ENCODE measurements at regions not wholly inside any gene's neighbourhood (a gene's known extent, or its start where the extent isn't known, plus 50 kb on each side); places are given as distances from the start of the nearest gene placed in this dataset.

DNA sequence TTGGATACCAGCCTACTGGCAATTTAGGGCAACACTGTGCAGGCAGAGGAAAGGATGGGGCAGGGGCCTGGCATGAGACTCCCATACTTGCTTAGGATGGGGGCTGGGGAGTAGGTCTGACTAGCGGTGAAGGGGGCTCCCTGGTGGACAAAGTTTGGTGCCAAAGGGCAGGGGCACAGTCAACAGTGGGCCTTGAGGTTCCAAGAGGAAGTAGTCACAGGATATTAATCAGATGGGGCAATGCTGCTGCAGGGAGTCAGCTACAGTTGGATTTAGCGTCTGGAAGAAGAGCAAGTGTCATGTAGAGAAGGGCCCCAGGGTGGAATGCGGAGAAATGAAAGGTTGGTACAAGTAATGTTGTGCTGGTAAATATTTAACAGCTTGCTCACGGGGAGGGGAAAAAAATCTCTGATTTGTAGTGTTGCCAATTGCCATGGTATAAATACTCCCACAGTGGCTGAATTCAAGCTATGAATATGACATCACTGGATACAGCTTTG, 139.4 kb downstream of the PJA1 start:
- H3K9me3 ChIP-seq (ENCODE audit: control insufficient read depth, insufficient read depth, low read depth, low read length), result no peaks in the 10 kb centered on the region
- no peak overlapping the region for H3K4me3 ChIP-seq (ENCODE audit: low read depth, low read length)
- CTCF ChIA-PET, result interaction anchor here (0.6 to 1.1 kb wide), 2 partner anchors 198 to 432 kb away, joined by 3 read pairs; no protein-coding TSS in a partner anchor
- TF ChIP-seq ZNF112 (tag by site-specific recombination; IDR thresholded peaks at IDR 0.05), result peak; percentile 69
- no peak for TF ChIP-seq SP7 (tag by site-specific recombination; IDR thresholded peaks at IDR 0.05)
- TF ChIP-seq, protein P1, sequence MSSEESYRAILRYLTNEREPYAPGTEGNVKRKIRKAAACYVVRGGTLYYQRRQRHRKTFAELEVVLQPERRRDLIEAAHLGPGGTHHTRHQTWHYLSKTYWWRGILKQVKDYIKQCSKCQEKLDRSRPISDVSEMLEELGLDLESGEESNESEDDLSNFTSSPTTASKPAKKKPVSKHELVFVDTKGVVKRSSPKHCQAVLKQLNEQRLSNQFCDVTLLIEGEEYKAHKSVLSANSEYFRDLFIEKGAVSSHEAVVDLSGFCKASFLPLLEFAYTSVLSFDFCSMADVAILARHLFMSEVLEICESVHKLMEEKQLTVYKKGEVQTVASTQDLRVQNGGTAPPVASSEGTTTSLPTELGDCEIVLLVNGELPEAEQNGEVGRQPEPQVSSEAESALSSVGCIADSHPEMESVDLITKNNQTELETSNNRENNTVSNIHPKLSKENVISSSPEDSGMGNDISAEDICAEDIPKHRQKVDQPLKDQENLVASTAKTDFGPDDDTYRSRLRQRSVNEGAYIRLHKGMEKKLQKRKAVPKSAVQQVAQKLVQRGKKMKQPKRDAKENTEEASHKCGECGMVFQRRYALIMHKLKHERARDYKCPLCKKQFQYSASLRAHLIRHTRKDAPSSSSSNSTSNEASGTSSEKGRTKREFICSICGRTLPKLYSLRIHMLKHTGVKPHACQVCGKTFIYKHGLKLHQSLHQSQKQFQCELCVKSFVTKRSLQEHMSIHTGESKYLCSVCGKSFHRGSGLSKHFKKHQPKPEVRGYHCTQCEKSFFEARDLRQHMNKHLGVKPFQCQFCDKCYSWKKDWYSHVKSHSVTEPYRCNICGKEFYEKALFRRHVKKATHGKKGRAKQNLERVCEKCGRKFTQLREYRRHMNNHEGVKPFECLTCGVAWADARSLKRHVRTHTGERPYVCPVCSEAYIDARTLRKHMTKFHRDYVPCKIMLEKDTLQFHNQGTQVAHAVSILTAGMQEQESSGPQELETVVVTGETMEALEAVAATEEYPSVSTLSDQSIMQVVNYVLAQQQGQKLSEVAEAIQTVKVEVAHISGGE (tag by site-specific recombination; conservative IDR thresholded peaks at IDR 0.05; ENCODE audit: low read depth), result no peak
- no peak for TF ChIP-seq ZNF549 (tag by site-specific recombination; IDR thresholded peaks at IDR 0.05)
- no peaks in the 10 kb centered on the region for H3K4me1 ChIP-seq (ENCODE audit: control insufficient read depth, insufficient read depth, low read length)
- H3K36me3 ChIP-seq (ENCODE audit: control insufficient read depth in 2 of 2, insufficient read depth in 1 of 2, low read length in 2 of 2), result no peaks in the 10 kb centered on the region
- no peak overlapping the region for H3K27ac ChIP-seq (ENCODE audit: extremely low read depth, low read depth, low read length)
- POLR2A ChIA-PET, result interaction anchor here (1.0 kb wide), 1 partner anchor 197 kb away, joined by 3 read pairs; the partner anchor contains the start of gene EFNB1

DNA sequence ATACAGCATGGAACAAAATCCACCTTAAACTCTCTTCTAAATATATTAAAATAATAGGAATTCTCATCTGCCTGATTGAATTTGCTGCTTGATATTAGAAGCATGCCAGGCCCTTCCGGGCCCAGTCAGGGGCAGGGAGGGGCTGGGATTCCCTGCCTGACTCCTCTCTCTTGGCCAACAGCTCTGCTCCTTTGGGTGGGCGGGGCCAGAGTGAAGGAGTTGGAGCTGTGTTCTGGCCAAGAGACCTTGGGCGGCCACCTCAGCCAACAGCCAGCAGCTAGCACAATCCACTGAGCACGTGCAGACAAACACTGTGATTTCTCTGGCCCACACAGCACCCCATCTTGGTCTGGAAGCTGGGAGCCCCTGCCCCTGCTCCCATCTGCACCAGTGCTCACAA, 140.3 kb downstream of the PJA1 start:
- POLR2A ChIA-PET, result interaction anchor here (1.0 kb wide), 1 partner anchor 196 kb away, joined by 3 read pairs; the partner anchor contains the start of gene EFNB1
- no peak overlapping the region for H3K27ac ChIP-seq (ENCODE audit: extremely low read depth, low read depth, low read length)
- H3K4me3 ChIP-seq (ENCODE audit: low read depth, low read length), result no peak overlapping the region
- no peaks in the 10 kb centered on the region for H3K4me1 ChIP-seq (ENCODE audit: control insufficient read depth, insufficient read depth, low read length)
- CTCF ChIA-PET, result interaction anchor here (1.1 kb wide), 1 partner anchor 197 kb away, joined by 3 read pairs; no protein-coding TSS in a partner anchor
- H3K9me3 ChIP-seq (ENCODE audit: control insufficient read depth, insufficient read depth, low read depth, low read length), result no peaks in the 10 kb centered on the region
- H3K36me3 ChIP-seq (ENCODE audit: control insufficient read depth in 2 of 2, insufficient read depth in 1 of 2, low read length in 2 of 2), result no peaks in the 10 kb centered on the region
- TF ChIP-seq ZNF140 (tag by site-specific recombination; IDR thresholded peaks at IDR 0.05) (no peak), ZNF558 (tag by site-specific recombination; IDR thresholded peaks at IDR 0.05) (no peak), SP7 (tag by site-specific recombination; IDR thresholded peaks at IDR 0.05) (no peak), ZNF544 (tag by site-specific recombination; IDR thresholded peaks at IDR 0.05) (no peak), ZNF626 (tag by site-specific recombination; IDR thresholded peaks at IDR 0.05) (no peak), ZNF837 (tag by site-specific recombination; IDR thresholded peaks at IDR 0.05) (no peak), ZNF433 (tag by site-specific recombination; IDR thresholded peaks at IDR 0.05; ENCODE audit: low read depth) (no peak), SCRT2 (tag by site-specific recombination; IDR thresholded peaks at IDR 0.05) (no peak), ZNF677 (tag by site-specific recombination; IDR thresholded peaks at IDR 0.05) (no peak), ZBTB21 (tag by site-specific recombination; IDR thresholded peaks at IDR 0.05) (no peak), ZNF266 (tag by site-specific recombination; IDR thresholded peaks at IDR 0.05; ENCODE audit: low read depth) (no peak), ZNF658 (tag by site-specific recombination; IDR thresholded peaks at IDR 0.05) (no peak), ZBTB48 (tag by site-specific recombination; IDR thresholded peaks at IDR 0.05) (no peak), TCF7L2 (IDR thresholded peaks at IDR 0.05; ENCODE audit: borderline replicate concordance, low read depth, low read length) (no peak)
- TF ChIP-seq, protein P2, sequence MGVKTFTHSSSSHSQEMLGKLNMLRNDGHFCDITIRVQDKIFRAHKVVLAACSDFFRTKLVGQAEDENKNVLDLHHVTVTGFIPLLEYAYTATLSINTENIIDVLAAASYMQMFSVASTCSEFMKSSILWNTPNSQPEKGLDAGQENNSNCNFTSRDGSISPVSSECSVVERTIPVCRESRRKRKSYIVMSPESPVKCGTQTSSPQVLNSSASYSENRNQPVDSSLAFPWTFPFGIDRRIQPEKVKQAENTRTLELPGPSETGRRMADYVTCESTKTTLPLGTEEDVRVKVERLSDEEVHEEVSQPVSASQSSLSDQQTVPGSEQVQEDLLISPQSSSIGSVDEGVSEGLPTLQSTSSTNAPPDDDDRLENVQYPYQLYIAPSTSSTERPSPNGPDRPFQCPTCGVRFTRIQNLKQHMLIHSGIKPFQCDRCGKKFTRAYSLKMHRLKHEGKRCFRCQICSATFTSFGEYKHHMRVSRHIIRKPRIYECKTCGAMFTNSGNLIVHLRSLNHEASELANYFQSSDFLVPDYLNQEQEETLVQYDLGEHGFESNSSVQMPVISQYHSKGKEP (tag by site-specific recombination; IDR thresholded peaks at IDR 0.05), result no peak
- TF ChIP-seq, protein P3, sequence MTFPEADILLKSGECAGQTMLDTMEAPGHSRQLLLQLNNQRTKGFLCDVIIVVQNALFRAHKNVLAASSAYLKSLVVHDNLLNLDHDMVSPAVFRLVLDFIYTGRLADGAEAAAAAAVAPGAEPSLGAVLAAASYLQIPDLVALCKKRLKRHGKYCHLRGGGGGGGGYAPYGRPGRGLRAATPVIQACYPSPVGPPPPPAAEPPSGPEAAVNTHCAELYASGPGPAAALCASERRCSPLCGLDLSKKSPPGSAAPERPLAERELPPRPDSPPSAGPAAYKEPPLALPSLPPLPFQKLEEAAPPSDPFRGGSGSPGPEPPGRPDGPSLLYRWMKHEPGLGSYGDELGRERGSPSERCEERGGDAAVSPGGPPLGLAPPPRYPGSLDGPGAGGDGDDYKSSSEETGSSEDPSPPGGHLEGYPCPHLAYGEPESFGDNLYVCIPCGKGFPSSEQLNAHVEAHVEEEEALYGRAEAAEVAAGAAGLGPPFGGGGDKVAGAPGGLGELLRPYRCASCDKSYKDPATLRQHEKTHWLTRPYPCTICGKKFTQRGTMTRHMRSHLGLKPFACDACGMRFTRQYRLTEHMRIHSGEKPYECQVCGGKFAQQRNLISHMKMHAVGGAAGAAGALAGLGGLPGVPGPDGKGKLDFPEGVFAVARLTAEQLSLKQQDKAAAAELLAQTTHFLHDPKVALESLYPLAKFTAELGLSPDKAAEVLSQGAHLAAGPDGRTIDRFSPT (tag by site-specific recombination; IDR thresholded peaks at IDR 0.05), result no peak
- TF ChIP-seq, protein P4, sequence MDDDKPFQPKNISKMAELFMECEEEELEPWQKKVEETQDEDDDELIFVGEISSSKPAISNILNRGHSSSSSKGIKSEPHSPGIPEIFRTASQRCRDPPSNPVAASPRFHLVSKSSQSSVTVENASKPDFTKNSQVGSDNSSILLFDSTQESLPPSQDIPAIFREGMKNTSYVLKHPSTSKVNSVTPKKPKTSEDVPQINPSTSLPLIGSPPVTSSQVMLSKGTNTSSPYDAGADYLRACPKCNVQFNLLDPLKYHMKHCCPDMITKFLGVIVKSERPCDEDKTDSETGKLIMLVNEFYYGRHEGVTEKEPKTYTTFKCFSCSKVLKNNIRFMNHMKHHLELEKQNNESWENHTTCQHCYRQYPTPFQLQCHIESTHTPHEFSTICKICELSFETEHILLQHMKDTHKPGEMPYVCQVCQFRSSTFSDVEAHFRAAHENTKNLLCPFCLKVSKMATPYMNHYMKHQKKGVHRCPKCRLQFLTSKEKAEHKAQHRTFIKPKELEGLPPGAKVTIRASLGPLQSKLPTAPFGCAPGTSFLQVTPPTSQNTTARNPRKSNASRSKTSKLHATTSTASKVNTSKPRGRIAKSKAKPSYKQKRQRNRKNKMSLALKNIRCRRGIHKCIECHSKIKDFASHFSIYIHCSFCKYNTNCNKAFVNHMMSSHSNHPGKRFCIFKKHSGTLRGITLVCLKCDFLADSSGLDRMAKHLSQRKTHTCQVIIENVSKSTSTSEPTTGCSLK (tag by site-specific recombination; IDR thresholded peaks at IDR 0.05), result no peak
- TF ChIP-seq, protein P5, sequence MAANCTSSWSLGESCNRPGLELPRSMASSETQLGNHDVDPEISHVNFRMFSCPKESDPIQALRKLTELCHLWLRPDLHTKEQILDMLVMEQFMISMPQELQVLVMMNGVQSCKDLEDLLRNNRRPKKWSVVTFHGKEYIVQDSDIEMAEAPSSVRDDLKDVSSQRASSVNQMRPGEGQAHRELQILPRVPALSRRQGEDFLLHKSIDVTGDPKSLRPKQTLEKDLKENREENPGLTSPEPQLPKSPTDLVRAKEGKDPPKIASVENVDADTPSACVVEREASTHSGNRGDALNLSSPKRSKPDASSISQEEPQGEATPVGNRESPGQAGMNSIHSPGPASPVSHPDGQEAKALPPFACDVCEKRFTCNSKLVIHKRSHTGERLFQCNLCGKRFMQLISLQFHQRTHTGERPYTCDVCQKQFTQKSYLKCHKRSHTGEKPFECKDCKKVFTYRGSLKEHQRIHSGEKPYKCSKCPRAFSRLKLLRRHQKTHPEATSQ (tag by site-specific recombination; IDR thresholded peaks at IDR 0.05), result no peak
- TF ChIP-seq, protein P6, sequence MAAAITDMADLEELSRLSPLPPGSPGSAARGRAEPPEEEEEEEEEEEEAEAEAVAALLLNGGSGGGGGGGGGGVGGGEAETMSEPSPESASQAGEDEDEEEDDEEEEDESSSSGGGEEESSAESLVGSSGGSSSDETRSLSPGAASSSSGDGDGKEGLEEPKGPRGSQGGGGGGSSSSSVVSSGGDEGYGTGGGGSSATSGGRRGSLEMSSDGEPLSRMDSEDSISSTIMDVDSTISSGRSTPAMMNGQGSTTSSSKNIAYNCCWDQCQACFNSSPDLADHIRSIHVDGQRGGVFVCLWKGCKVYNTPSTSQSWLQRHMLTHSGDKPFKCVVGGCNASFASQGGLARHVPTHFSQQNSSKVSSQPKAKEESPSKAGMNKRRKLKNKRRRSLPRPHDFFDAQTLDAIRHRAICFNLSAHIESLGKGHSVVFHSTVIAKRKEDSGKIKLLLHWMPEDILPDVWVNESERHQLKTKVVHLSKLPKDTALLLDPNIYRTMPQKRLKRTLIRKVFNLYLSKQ (tag by site-specific recombination; IDR thresholded peaks at IDR 0.05; ENCODE audit: borderline replicate concordance), result no peak

Data from HEK293 (cell line).